HG02938 (cell line): ENCODE measurements at regions not wholly inside any gene's neighbourhood (a gene's known extent, or its start where the extent isn't known, plus 50 kb on each side); places are given as distances from the start of the nearest gene placed in this dataset.
"Not testable (repeated sequence)": the region's sequence is repeated elsewhere in the genome, so short reads cannot be mapped to it uniquely, and the experiment has no call there.

Experiments used
- ATAC-seq: cut with Tn5 transposase; IDR thresholded peaks from one replicate; pipeline ENCODE4 v1.9.1; 2021; ENCODE audit warnings: mild to moderate bottlenecking, moderate library complexity; ENCODE audit not compliant: unreplicated experiment

DNA sequence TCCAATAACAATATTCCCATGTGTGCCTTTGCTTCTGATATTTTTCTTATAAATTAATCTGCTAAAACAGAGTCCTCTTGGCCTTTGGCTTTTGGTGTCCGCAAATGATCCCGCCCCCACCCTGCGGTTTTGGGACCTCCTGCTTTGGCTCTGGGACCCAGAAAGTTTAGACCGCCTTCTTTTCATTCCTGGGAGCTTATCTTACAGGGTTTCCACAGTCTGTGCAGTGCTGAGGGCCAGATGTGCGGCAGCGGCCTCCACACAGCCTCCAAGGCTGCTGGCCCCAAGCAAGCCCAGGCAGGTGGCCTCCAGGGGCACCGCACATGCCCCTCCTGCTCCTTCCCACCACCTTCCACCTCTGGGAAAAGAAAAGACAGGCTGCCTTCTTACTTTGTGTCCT is 191.5 kb downstream of the ERCC6L2 start:
- ATAC-seq: no peak

DNA sequence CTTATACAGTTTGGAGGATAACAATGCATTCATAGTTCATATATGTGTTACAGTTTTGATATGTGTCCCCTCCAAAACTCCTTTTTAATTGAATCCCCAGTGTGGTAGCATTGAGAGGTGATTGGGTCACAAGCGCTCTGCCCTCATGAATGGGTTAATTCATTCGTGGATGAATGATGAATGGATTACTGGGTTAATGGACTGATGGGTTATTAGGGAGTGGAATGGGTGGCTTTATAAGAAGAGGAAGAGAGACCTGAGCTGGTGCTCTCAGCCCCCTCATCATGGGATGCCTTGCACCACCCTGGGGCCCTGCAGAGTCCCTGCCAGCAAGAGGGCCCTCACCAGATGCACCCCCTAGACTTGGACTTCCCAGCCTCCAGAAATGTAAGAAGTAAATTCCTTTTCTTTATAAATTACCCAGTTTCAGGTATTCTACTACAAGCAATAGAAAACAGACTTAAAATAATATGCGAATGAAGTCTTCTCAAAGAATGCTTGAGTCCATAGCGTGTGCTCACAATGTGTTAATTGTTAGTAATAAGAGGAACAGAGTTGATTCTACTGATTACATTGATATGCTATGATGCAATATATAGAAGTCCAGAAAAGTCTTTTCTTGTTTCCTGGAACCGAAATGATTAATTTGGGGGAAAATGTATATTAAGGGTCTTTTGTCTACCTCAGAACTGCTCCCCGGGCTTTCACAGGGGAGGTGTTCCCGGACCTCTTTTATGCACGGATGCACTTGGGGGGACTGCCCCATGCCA is 190.2 kb downstream of the ERCC6L2 start:
- no peak for ATAC-seq

DNA sequence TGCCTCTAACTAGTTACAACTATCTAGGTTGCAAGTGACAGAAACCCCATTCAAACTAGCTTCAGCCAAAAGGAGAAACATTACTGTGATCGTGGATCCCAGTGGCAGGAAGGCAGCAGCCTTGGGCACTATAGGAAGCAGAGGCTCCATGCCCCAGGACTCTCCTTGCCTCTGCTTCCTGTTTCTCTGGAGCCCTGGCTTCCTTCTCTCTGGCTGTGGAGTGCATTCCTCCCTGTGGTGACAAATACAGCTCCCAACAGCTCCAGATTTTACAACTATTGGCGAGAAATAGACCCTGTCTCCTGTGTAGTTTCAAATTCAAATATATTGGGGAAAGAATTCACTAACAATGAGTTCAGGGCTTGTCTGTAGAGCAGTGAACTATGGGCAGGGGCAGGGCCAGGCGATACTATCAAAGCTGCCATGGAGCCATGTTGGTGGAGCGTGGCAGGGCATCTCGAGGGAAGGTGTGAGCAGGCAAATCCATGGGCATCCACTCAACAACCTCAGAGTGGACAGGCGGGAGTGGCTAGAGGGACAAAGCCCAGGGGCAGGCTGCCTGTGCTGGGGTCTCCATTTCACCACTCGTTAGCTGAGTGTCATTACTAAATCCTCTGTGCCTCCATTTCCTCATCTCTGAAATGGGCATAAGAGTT is 189.5 kb downstream of the ERCC6L2 start:
- ATAC-seq: no peak

- ATAC-seq: no peak
Observed at GRCh38 chr9:96062854-96063253, 187.4 kb downstream of the ERCC6L2 start.

DNA sequence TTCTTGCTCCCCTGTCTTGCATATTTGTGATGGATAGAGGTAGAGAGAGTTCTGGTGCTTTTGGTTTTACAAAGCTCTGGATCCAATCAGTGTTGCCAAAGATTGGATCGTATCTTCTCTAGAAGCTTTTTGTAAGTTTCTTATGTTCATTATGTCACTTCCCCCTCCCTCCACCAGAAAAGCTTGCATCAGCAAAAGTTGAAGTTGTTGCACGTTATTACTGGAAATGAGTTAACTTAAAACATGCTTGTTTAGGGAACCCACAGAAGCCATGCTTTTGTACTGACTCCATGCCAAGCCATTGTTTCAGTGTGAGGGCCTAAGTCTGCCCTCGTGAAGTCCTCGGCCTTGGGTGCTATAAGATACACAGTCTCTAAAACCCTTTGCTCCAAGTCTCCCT is 186.5 kb downstream of the ERCC6L2 start:
- ATAC-seq: no peak

- no peak for ATAC-seq
Observed at GRCh38 chr9:96061293-96061987, 185.9 kb downstream of the ERCC6L2 start.

DNA sequence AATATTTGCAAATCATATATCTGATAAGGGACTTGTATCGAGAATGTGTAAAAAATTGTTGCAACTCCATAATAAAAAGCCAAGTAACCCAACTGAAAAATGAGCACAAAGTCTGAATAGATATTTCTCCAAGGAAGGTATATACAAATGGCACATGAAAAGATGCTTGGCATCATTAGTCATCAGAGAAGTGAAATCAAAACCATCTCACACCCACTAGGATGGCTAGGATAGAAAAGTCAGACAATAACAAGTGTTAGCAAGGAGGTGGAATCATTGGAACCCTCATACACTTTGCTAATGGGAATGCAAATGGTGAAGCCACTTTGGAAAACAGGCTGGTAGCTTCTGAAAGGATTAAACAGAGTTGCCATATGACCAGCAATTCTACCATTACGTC is 182.7 kb downstream of the ERCC6L2 start:
- ATAC-seq: no peak

GRCh38 chr9:96057155-96057554 is 181.7 kb downstream of the ERCC6L2 start:
- ATAC-seq: no peak

- ATAC-seq: no peak
Observed at GRCh38 chr9:96056226-96056625, 180.7 kb downstream of the ERCC6L2 start.

DNA sequence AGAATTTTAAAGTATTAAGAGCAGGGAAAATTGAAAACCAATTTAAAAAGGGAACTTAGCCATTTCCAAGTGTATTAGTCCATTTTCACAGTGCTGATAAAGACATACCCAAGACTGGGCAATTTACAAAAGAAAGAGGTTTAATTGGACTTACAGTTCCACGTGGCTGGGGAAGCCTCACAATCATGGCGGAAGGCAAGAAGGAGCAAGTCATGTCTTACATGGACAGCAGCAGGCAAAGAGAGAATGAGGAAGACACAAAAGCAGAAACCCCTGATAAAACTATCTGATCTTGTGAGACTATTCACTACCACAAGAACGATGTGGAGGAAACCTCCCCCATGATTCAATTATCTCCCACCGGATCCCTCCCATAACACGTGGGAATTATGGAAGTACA is 178.8 kb downstream of the ERCC6L2 start:
- ATAC-seq: not testable (repeated sequence)

- ATAC-seq: no peak
Observed at GRCh38 chr9:96052686-96053085, 177.2 kb downstream of the ERCC6L2 start.

- ATAC-seq: no peak
Observed at GRCh38 chr9:96051423-96051822, 175.9 kb downstream of the ERCC6L2 start.

GRCh38 chr9:96050861-96051155 is 175.3 kb downstream of the ERCC6L2 start:
- no peak for ATAC-seq

DNA sequence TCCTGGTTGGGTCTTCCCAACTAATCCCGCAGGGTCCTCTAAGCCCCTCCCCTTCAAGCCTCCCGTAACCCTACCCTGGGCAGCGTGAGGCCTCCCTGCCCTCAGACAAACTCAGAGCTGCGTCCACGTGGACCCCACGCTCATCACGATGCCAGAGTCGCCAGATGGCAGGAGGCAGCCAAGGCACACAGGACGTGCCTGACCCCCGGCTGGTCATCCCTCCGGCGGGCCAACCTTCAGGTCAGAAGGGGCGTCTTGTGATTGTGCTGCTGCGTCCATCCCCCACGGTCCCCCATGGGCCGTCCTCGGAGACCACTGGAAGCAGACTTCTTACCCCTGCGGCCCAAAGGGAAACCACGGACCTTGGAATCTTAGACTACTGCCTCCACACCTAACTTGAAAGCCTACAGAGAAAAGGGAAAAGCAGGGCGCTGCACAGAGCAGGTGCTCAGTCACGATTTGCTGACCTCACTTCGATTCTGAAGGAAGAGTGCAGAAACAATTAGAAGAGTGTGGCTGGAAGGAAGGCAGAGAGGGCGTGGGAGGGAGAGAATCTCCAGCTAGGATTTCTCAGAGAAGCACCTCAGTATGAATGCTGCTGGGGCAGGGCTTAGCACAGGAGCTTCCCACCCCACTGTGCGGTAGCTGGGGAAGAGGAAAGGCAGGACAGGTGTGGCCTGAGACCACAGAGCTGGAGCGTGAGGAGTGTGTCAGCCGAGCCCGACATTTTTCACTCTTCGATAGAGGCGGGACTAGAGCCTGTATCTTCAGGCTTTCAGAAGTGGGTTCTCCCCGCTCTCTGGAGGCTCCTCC is 174.8 kb downstream of the ERCC6L2 start:
- no peak for ATAC-seq

DNA sequence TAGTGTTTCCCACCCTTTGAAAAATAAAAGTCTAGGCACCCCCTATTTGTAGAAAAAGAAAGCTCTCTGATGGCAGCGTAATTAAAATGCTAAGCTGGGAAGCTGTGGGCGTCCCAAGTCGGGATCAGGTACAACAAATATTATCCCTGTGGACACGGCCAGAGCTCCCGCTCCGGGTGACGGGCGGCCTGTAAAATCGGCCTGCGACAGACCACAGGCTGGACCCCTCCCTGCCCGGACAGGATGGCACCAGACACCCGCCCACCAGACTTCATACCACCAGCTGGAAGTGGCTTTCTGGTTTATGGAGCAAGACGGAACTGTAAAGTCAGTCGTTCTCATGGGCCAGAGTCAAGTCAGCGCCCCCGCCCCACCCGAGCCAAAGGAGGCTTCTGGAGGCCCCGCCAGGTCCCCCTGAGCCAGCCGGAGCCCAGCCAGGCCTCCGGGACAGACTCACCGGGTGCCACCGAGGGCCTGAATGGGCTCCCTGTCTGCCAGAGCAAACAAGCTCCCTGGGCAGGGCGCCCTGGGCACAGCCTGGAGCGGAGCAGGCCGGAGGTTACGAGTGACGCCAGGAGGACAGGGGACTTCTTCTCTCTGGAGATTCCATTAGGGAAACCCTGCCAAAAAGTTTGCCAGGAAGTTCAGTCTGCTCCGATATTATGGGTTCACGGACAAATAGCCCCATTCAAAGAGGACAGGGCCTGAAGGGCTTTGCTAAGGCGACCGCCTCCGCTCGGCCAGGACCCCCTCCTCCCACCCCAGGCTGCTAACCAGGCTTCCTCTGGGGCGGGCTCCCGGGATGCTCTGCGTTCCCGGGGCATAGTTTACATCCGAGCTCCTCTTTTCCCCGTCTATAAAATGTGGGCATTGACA is 173.7 kb downstream of the ERCC6L2 start:
- no peak for ATAC-seq

- ATAC-seq: no peak
Observed at GRCh38 chr9:96048104-96048955, 172.8 kb downstream of the ERCC6L2 start.

DNA sequence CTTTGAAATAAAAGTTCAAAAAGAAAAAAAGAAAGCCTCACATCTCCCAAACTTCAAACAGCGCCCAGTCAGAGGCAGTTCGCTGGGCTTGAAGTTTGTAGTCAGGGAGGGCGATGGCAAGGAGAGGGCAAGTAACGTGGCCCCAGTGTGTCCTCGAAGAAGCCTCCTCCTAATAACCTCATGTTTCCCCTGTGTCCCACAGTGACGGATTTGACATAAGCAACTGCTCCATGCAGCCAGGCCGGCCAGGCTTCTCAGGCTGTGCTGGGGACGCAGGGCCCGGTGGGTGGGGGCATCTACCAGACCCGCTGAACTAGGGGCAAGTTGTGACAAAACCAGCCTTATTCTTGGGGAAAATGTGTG is 172.2 kb downstream of the ERCC6L2 start:
- no peak for ATAC-seq

- ATAC-seq: no peak
Observed at GRCh38 chr9:96047116-96047639, 171.7 kb downstream of the ERCC6L2 start.

- no peak for ATAC-seq
Observed at GRCh38 chr9:96045811-96046210, 170.3 kb downstream of the ERCC6L2 start.
